ENCODE measurements at regions not wholly inside any gene's neighbourhood (a gene's known extent, or its start where the extent isn't known, plus 50 kb on each side); places are given as distances from the start of the nearest gene placed in this dataset.

GRCh38 chr15:77855871-77856270 lies 221.6 kb downstream of the TBC1D2B start:
- no peak overlapping the region for H3K4me3 ChIP-seq (ENCODE audit: low read length)
- TF ChIP-seq, protein P1, sequence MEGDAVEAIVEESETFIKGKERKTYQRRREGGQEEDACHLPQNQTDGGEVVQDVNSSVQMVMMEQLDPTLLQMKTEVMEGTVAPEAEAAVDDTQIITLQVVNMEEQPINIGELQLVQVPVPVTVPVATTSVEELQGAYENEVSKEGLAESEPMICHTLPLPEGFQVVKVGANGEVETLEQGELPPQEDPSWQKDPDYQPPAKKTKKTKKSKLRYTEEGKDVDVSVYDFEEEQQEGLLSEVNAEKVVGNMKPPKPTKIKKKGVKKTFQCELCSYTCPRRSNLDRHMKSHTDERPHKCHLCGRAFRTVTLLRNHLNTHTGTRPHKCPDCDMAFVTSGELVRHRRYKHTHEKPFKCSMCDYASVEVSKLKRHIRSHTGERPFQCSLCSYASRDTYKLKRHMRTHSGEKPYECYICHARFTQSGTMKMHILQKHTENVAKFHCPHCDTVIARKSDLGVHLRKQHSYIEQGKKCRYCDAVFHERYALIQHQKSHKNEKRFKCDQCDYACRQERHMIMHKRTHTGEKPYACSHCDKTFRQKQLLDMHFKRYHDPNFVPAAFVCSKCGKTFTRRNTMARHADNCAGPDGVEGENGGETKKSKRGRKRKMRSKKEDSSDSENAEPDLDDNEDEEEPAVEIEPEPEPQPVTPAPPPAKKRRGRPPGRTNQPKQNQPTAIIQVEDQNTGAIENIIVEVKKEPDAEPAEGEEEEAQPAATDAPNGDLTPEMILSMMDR (conservative IDR thresholded peaks at IDR 0.05; ENCODE audit: low read length): no peak
- no peak for DNase-seq (ENCODE audit: low read depth)

- H3K4me3 ChIP-seq (ENCODE audit: low read length): no peak overlapping the region
- DNase-seq (ENCODE audit: low read depth): no peak
- TF ChIP-seq, protein P1 (conservative IDR thresholded peaks at IDR 0.05; ENCODE audit: low read length): no peak
Observed at GRCh38 chr15:77854980-77855379, 222.3 kb upstream of the LINGO1 start.

- DNase-seq (ENCODE audit: low read depth): no peak
- TF ChIP-seq, protein P1 (conservative IDR thresholded peaks at IDR 0.05; ENCODE audit: low read length): no peak
- H3K4me3 ChIP-seq (ENCODE audit: low read length): no peak overlapping the region
Observed at GRCh38 chr15:77853910-77854309, 221.2 kb upstream of the LINGO1 start.

DNA sequence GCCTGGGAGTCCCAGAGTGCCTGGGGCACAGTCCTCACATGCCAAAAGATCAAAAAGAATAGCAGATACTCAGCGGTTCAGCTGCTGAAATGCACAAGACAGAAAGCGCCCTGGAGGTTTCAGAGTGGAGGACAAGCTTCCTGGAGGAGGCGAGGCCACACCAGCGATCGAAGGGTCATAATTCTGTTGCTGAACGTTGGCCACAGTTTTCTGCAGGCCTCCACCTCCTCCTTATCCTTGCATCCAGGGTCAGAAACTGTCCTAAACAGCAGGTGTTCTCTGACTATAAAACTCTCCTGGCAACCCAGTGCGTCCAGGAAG lies 220.3 kb upstream of the LINGO1 start:
- no peak for DNase-seq (ENCODE audit: low read depth)
- TF ChIP-seq, protein P1 (conservative IDR thresholded peaks at IDR 0.05; ENCODE audit: low read length): no peak
- no peak overlapping the region for H3K4me3 ChIP-seq (ENCODE audit: low read length)

DNA sequence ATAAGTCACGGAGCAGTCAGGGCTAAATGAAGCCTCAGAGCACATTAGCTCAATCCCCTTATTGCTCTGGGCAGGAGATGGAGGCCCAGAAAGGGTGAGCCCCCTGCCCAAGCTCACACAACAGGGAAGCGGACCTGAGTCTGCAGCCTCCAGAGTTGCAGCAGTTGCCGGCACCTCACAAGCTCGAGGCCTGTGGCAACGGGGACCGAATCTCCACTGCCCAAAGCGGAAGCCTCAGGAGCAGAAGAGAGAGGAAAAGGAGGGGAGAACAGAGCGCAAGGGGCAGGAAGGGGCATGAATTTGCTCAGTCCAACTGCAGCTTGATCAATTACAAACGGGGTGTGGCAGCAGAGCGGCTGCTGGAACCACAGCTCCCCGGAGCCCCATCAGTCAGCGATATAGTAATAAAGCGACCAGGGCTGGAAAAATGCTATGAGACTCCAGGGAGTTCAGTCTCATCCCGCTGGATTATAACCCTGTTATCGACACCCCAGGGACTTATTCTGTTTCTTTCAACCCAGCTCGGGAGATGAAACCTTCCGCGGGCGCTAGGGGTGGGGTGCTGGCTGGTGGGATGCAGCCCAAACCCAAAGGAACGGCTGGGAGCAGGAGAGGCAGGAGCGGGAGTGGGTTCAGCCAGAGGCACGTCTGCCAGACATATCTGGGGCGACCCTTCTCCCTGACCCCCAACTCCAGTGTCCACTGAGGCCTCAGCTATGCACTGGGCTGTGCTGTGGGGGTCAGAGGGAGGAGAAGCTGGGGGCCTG lies 219.7 kb upstream of the LINGO1 start:
- H3K4me3 ChIP-seq (ENCODE audit: low read length): no peak overlapping the region
- TF ChIP-seq, protein P1 (conservative IDR thresholded peaks at IDR 0.05; ENCODE audit: low read length): no peak
- DNase-seq (ENCODE audit: low read depth): no peak

DNA sequence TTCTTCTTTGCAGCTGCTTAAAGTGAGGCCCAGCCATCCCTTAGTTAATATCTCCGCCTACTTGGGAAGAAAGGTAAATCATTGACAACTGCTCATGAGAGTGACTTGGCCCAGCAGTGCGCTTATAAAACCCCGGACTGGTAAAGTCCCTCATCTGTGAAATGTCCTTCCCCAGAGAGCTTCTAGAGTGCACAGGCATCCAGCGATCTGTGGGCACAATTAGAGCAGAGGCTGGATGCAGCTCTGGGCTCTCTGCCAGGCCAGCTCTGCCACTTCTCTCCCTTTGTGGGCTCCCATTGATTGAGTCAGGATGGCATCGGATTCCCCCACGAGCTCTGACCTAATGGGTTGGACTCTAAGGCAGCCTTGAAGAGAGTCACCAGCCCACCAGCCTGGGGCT lies 219.0 kb upstream of the LINGO1 start:
- no peak overlapping the region for H3K4me3 ChIP-seq (ENCODE audit: low read length)
- DNase-seq (ENCODE audit: low read depth): no peak
- TF ChIP-seq, protein P1 (conservative IDR thresholded peaks at IDR 0.05; ENCODE audit: low read length): no peak

- H3K4me3 ChIP-seq (ENCODE audit: low read length): no peak overlapping the region
- DNase-seq (ENCODE audit: low read depth): no peak
- TF ChIP-seq, protein P1 (conservative IDR thresholded peaks at IDR 0.05; ENCODE audit: low read length): no peak
Observed at GRCh38 chr15:77851086-77851485, 218.4 kb upstream of the LINGO1 start.
